ENCODE measurements at regions not wholly inside any gene's neighbourhood (a gene's known extent, or its start where the extent isn't known, plus 50 kb on each side); places are given as distances from the start of the nearest gene placed in this dataset.

DNA sequence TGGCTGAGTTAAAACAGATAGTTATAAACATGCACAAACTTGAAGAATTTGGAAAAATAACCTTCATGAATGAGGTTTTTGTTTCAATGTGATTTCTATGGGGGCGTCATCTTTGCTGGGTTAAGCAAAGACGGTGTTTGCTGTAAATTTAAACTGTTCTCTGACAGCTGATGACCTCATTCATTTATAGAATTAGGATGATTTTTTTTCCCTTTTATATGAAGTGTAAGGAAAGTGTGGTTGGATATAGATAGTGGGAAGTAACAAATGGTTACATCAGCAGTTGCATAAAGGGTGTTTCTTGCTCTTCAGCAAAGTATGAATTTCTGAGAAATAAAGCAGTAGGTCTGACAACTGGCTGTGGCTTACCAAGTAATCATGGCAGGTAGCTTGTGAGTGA is 137.2 kb upstream of the CENPW start:
- Histone ChIP-seq H3K23ac (ENCODE audit: insufficient read length) (no peak overlapping the region), H4K8ac (ENCODE audit: extremely low read depth, insufficient read depth, low read length) (no peak overlapping the region), H3K27me3 (replicated peaks in 1 of 4; ENCODE audit: control insufficient read depth in 3 of 4, extremely low read depth in 1 of 4, insufficient read depth in 3 of 4, low read length in 3 of 4) (no peaks in the 10 kb centered on the region), H3K18ac (ENCODE audit: extremely low read depth, low read length) (no peak overlapping the region), H2AFZ (ENCODE audit: low read length) (no peak overlapping the region), H3K27ac (ENCODE audit: low read depth, low read length) (no peak overlapping the region), H3K4me1 (replicated peaks in 1 of 4; ENCODE audit: control insufficient read depth in 3 of 4, insufficient read depth in 4 of 4, low read length in 3 of 4) (no peaks in the 10 kb centered on the region), H3K14ac (ENCODE audit: insufficient read length) (no peak overlapping the region), H3K79me1 (ENCODE audit: low read depth, low read length) (no peaks in the 10 kb centered on the region), H3K4me3 (ENCODE audit: extremely low read depth in 1 of 4, insufficient read depth in 2 of 4, low read depth in 3 of 4, low read length in 4 of 4) (no peak overlapping the region), H3K9ac (replicated peaks in 1 of 4; ENCODE audit: extremely low read depth in 1 of 4, low read depth in 3 of 4, low read length in 3 of 4) (no peak overlapping the region), H2BK5ac (ENCODE audit: low read depth, low read length) (no peak overlapping the region), H2BK15ac (ENCODE audit: low read length) (no peak overlapping the region), H3K4ac (replicated peaks; ENCODE audit: insufficient read length, low read depth, low read length) (no peak overlapping the region), H2BK20ac (ENCODE audit: low read length) (no peak overlapping the region), H2AK5ac (ENCODE audit: low read depth, low read length) (no peak overlapping the region), H4K20me1 (replicated peaks in 1 of 2; ENCODE audit: control insufficient read depth in 1 of 2, insufficient read depth in 2 of 2, low read length in 2 of 2) (no peaks in the 10 kb centered on the region), H3K36me3 (ENCODE audit: control insufficient read depth in 2 of 4, insufficient read depth in 4 of 4, low read length in 3 of 4) (no peaks in the 10 kb centered on the region), H3K79me2 (ENCODE audit: control insufficient read depth in 1 of 2, insufficient read depth in 2 of 2, low read length in 2 of 2) (no peaks in the 10 kb centered on the region), H2BK12ac (ENCODE audit: low read depth, low read length) (no peak overlapping the region), H2BK120ac (replicated peaks; ENCODE audit: low read depth, low read length) (no peak overlapping the region), H3K9me3 (ENCODE audit: insufficient read depth in 2 of 2, low read depth in 1 of 2, low read length in 1 of 2) (no peaks in the 10 kb centered on the region), H3K56ac (replicated peaks; ENCODE audit: insufficient read length, low read depth, low read length) (no peak overlapping the region), H4K5ac (ENCODE audit: insufficient read length, low read depth, low read length) (no peak overlapping the region), H4K91ac (replicated peaks; ENCODE audit: insufficient read length, low read length) (no peak overlapping the region), H3K23me2 (ENCODE audit: low read depth, low read length) (no peaks in the 10 kb centered on the region), H3K4me2 (ENCODE audit: insufficient read depth in 1 of 2, low read depth in 2 of 2, low read length in 2 of 2) (no peak overlapping the region)
- no peak for DNase-seq (ENCODE audit: low read depth in 1 of 2, low spot score in 2 of 2)
- ChIA-PET POLR2A (ENCODE audit: partially characterized antibody) (no interaction called here), CTCF (ENCODE audit: partially characterized antibody) (interaction anchor here (0.6 kb wide), 1 partner anchor 1442 kb away, joined by 3 read pairs; no protein-coding TSS in a partner anchor)
- FAIRE-seq: no peak
- WGBS, 2 experiments (ENCODE audit: extremely low coverage in 1 of 2, insufficient coverage in 1 of 2, insufficient read length in 1 of 2, insufficient replicate concordance in 2 of 2, low coverage in 1 of 2, low lambda C conversion rate in 2 of 2, missing lambda C conversion rate in 1 of 2): 86% methylated on average over 2 of the region's 2 CpGs; no CpG with 5 or more reads in 1 of the 2 experiments
- TF ChIP-seq ZNF274 (IDR thresholded peaks at IDR 0.05; ENCODE audit: borderline replicate concordance, extremely low read depth, low read length): no peak
- no peak for TF ChIP-seq GABPA (IDR thresholded peaks at IDR 0.05; ENCODE audit: borderline replicate concordance, insufficient read depth, low read length)
- no peak for TF ChIP-seq SIN3A (conservative IDR thresholded peaks at IDR 0.05 in 1 of 2, IDR thresholded peaks at IDR 0.05 in 1 of 2; ENCODE audit: low read depth in 1 of 2, low read length in 2 of 2)
- TF ChIP-seq TAF7 (optimal IDR thresholded peaks at IDR 0.05; ENCODE audit: borderline replicate concordance, low read depth, low read length): no peak
- TF ChIP-seq SUZ12 (IDR thresholded peaks at IDR 0.05; ENCODE audit: low read length): no peak
- no peak for TF ChIP-seq CBX5 (IDR thresholded peaks at IDR 0.05; ENCODE audit: low read depth, low read length)
- TF ChIP-seq JUND (IDR thresholded peaks at IDR 0.05; ENCODE audit: low read length): no peak
- TF ChIP-seq, protein P1, sequence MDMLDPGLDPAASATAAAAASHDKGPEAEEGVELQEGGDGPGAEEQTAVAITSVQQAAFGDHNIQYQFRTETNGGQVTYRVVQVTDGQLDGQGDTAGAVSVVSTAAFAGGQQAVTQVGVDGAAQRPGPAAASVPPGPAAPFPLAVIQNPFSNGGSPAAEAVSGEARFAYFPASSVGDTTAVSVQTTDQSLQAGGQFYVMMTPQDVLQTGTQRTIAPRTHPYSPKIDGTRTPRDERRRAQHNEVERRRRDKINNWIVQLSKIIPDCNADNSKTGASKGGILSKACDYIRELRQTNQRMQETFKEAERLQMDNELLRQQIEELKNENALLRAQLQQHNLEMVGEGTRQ (IDR thresholded peaks at IDR 0.05; ENCODE audit: low read length): no peak
- TF ChIP-seq, protein P2, sequence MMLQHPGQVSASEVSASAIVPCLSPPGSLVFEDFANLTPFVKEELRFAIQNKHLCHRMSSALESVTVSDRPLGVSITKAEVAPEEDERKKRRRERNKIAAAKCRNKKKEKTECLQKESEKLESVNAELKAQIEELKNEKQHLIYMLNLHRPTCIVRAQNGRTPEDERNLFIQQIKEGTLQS (IDR thresholded peaks at IDR 0.05; ENCODE audit: insufficient read depth, low read depth, low read length): no peak
- no peak for TF ChIP-seq EZH2 (IDR thresholded peaks at IDR 0.05; ENCODE audit: low read depth, low read length, severe bottlenecking)
- no peak for TF ChIP-seq RFX5 (IDR thresholded peaks at IDR 0.05; ENCODE audit: borderline replicate concordance, low read depth, low read length)
- no peak for TF ChIP-seq GTF2F1 (IDR thresholded peaks at IDR 0.05; ENCODE audit: borderline replicate concordance, low read depth, low read length)
- no peak for TF ChIP-seq RXRA (IDR thresholded peaks at IDR 0.05; ENCODE audit: insufficient read depth, low read depth, low read length)

Data from H1 (cell line).